GM18508 (cell line): ENCODE measurements at regions not wholly inside any gene's neighbourhood (a gene's known extent, or its start where the extent isn't known, plus 50 kb on each side); places are given as distances from the start of the nearest gene placed in this dataset.
"Not testable (repeated sequence)": the region's sequence is repeated elsewhere in the genome, so short reads cannot be mapped to it uniquely, and the experiment has no call there.

Experiments used
- ATAC-seq: cut with Tn5 transposase; IDR thresholded peaks from one replicate; pipeline ENCODE4 v1.9.1; 2021; ENCODE audit warnings: moderate number of reproducible peaks; ENCODE audit not compliant: insufficient read depth, unreplicated experiment

- ATAC-seq = no peak
These were observed 189.7 kb upstream of the SDK2 start for GRCh38 chr17:73833775-73834488.

GRCh38 chr17:73834684-73835343 lies 190.6 kb upstream of the SDK2 start:
- no peak for ATAC-seq

- ATAC-seq = no peak
These were observed 191.4 kb upstream of the SDK2 start for GRCh38 chr17:73835605-73836004.

GRCh38 chr17:73838815-73839214 lies 194.6 kb upstream of the SDK2 start:
- no peak for ATAC-seq

GRCh38 chr17:73840829-73841228 lies 196.6 kb upstream of the SDK2 start:
- ATAC-seq = no peak

GRCh38 chr17:73841431-73842060 lies 197.3 kb upstream of the SDK2 start:
- ATAC-seq = no peak

GRCh38 chr17:73847952-73848351 lies 203.7 kb upstream of the SDK2 start:
- ATAC-seq = no peak

GRCh38 chr17:73850426-73850825 lies 206.2 kb upstream of the SDK2 start:
- no peak for ATAC-seq

- ATAC-seq = no peak
These were observed 206.8 kb upstream of the SDK2 start for GRCh38 chr17:73851091-73851490.

GRCh38 chr17:73851921-73852320 lies 207.7 kb upstream of the SDK2 start:
- no peak for ATAC-seq

- no peak for ATAC-seq
These were observed 211.6 kb upstream of the SDK2 start for GRCh38 chr17:73855720-73856333.

- no peak for ATAC-seq
These were observed 212.3 kb upstream of the SDK2 start for GRCh38 chr17:73856556-73856955.

GRCh38 chr17:73859439-73860008 lies 215.3 kb upstream of the SDK2 start:
- ATAC-seq = not testable (repeated sequence)

GRCh38 chr17:73861543-73861942 lies 217.3 kb upstream of the SDK2 start:
- no peak for ATAC-seq

- ATAC-seq = no peak
These were observed 219.7 kb upstream of the SDK2 start for GRCh38 chr17:73863761-73864535.

- ATAC-seq = no peak
These were observed 221.6 kb upstream of the SDK2 start for GRCh38 chr17:73865831-73866230.

GRCh38 chr17:73867056-73867455 lies 222.8 kb upstream of the SDK2 start:
- ATAC-seq = no peak

- ATAC-seq = no peak
These were observed 225.8 kb upstream of the SDK2 start for GRCh38 chr17:73870068-73870467.

- no peak for ATAC-seq
These were observed 226.2 kb upstream of the SDK2 start for GRCh38 chr17:73870473-73870872.

- no peak for ATAC-seq
These were observed 228.6 kb upstream of the SDK2 start for GRCh38 chr17:73872816-73873215.
